Activated CD4-positive, alpha-beta T cell treated with anti-CD3 and anti-CD28 coated beads for 24 hours (primary cell): ENCODE measurements at regions not wholly inside any gene's neighbourhood (a gene's known extent, or its start where the extent isn't known, plus 50 kb on each side); places are given as distances from the start of the nearest gene placed in this dataset.
"Not testable (repeated sequence)": the region's sequence is repeated elsewhere in the genome, so short reads cannot be mapped to it uniquely, and the experiment has no call there.

Experiments used
- DNase-seq, 2 donors: peaks; one replicate each; pipeline ENCODE4 v3.0.0-alpha.2; 2020; ENCODE audit warnings: low read depth in 2 of 2

DNA sequence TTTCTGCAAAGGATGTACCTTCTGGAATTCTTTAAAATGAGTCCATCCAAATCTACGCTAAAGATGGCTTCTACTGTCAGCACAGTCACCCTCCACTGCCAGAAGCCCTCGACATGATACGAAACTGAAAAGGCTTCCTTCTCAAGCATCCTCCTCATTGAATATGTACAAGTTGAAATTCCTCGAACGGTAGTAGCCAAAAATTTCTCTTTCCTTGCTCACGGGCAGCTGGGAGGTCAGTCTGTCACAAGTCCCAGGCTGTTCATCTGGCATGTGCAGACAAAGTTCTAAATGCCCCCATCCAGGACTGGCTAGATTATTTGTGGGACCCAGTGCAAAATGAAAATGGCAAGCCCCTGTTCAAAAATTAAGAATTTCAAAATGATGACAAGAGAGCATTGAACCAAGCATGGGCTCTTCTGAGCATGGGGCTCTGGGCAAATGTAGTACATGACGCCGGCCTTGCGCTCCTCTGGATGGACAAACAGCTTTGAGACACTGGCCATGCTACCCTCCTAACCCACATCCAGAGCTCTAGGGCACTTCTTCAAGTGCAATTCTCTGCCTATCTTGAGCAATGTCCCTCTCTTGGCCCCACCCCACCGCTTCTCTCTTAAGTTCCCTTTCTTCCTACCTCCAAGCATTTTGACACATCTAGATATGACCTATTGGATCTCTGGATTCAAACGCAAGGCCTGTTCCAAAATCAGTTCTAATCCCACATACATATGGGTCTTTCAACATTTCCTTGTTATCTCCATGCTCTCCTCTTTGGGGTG is 78.9 kb upstream of the FLT1 start:
- DNase-seq: no peak

DNA sequence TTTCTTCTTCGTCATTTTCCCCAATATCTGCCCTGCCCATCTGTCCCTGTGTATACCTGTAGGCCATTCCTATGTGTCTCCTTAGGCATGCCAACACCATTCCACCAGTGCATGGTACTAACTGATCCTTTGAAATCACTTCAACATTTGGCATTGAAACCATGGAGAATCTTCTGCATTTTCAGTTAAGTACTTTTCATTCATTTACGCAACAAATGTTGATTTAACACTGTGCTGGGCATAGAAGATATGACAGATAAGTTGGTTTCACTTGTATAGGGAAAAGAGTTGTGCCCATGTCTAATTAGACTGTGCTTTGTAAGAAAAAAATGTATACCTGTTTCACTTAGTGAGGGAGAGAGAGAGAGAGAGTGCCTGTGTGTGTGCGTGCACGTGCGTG is 77.9 kb upstream of the FLT1 start:
- no peak for DNase-seq

DNA sequence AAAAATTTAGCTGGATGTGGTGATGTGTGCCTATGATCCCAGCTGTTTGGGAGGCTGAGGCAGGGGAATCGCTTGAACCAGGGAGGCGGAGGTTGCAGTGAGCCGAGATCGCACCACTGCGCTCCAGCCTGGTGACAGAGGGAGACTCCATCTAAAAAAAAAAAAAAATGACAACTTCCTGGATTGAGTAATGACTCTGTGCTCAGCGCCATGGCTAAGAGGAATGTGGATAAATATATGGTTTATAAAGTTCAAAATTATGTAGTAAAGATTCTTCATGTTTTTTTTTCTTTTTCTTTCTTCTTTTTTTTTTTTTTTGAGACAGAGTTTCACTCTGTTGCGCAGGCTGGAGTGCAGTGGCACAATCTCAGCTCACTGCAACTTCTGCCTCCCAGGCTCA is 75.4 kb upstream of the FLT1 start:
- not testable (repeated sequence) for DNase-seq

DNA sequence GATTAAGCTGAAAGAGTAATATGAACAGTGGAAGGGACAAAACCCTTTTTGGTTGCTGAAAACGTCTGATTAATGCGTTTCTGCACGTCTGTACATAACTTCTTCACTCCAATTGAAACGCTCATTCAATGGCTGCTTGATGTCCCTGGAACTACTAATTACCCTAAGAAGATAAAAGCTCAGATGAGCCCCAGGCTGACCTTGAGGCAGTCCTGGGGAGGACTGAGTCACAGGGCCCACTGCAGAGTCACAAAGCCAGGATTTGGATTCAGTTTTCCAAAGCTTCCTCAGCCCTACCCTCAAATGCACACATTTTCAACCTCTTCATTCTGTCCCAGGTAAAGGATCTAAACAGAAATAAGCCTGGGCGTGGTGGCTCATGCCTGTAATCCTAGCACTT is 75.0 kb upstream of the FLT1 start:
- no peak for DNase-seq

DNA sequence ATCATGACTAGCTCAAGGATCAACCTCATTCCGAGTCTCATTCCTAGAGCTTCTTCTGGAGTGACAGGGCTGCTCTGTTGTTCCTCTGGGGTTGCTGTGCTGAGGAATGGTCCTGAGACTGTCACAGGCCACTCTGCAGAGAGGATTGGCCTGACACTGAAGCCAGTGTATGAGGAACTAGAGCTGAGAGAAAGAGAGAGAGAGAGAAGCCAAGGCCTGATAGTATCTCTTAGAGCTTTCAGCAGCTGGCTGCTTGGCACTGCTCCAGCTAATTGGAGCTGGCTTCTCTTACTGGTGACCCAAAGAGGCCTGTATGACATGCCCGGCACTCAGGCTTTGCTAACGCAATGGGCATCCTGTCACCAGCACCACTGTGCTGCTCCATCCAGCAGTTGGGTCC is 73.4 kb upstream of the FLT1 start:
- no peak for DNase-seq

DNA sequence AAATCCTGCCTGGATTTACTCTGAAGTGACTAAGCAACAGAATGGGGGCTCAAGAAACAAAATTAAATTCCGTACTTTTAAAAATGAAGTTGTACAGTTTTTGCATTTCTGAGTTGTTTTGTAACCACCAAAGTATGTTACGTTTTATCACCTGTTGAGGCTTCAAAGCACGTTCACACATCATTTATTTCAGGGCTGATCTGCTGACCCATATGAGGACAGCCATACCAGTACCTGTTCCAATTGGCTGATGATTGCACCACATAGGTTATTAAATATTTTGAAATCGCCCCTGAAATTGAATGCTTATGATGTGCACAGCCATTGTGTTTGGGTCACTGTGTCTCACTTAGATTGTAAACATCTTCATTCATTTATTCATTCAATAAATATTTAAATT is 72.0 kb upstream of the FLT1 start:
- no peak for DNase-seq

DNA sequence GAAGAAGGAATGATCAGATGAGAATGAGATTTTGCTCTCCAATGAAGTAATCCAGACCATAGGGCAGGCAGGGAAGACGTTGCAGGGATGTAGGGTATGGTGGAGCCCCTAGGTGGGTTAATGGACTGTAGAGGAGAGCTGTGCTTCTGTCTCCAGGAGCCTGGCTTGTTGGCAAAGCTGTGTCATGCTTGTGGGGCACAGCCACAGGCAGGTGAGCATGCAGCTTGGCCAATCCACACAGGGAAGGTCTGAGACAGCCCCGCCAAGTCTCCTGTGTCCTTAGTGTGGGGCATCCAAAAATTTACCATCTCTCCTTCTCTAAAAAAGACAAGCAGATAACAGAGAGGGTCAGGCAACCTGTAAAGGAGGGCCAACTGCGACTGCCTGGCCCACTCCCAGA is 71.4 kb upstream of the FLT1 start:
- no peak for DNase-seq

DNA sequence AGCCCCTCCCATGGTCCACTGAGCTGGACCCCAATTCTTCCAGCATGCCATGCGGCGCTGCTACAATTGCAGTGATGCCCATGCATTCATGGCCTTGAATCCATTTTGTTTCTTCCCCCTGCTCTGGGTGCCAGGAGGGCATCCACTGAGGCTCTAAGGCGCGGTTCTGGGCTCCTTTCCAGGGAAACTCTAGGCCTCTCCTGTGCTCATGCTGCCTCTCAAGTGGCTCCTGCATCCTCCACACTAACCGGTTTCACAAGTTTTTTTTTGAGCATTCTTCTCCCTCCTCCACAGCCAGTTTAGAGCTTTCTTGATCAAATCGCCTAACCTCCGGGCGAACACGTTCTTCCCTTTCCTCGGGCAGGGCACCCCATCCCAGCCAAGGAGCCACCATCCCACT is 69.1 kb upstream of the FLT1 start:
- DNase-seq: no peak

DNA sequence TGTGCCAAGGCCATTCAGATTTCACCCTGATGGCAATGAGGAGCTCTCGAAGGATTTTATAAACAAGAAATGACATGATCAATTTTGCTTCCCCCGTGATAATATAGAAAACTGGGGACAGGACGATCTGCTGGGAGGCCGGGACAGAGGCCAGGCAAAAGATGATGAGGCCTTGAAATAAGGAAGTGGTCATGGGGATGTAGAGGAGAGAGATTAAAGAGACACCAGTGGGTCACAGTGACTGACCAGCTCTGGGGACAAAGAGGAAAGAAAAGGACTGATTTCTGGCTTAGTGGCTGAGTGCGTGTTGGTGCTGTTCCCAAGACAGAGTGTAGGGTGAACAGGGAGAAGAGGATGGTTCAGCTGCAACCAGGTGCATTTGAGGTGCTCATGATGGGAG is 68.7 kb upstream of the FLT1 start:
- no peak for DNase-seq

DNA sequence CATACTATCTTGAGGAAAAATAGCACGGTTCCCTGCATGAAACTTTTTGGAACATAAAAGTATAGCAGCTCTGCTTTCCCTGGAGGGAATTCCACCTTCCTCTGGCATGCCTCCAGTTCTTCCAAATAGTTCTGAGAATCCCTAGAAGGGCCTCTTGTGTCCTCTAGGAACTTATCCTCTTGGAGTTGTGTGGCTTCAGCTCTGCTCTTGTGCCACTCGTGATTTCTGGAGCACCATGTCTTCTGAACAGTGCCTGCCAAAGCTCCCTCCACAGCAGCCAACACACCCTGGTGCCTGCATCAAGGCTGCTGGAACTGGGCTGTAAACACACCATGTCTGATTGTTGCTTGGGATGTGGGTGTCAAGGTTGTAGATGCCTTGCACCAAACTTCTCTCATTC is 65.7 kb upstream of the FLT1 start:
- no peak for DNase-seq

DNA sequence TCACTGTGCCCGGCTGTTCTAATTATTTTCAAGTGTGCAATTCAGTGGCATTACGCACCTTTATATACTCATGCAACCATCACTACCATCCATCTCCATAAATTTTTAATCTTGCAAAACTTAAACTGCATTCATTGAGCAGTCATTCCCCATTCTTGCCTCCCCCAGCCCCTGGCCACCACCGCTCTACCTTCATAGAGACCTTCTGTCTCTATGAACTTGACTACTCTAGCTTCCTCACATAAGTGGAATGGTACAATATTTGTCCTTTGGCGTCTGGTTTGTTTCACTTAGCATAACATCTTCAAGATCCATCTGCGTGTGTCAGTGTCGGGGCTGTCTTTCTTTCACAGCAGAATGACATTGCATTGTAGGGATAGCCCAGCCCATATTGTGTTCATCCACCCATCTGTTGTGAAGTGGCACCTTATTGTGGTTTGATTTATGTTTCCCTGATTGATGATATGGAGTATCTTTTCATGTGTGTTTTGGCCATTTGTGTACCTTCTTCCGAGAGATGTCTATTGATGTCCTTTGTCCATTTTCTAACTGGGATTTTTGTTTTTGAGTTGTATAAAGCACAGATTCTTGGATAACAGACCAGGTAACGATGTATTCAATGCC is 64.8 kb upstream of the FLT1 start:
- DNase-seq: no peak

DNA sequence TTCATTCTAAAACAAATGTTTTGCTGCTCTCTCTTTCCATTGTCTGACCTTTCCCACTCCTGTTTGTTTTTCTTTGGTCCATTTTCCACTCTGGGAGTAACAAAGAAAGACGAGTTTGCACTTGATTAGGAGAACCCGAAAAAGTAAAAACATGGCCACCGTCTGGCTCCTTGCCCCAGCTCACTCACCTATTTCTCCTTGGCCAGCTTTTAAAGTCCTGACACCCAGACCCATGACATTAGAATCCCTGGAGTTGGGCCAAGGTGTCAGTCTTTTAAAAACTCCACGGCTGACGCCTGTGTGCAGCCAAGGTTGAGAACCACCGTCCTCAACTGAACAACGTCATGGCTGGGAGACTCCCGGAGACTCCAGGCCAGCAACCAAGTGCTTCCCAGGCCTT is 63.6 kb upstream of the FLT1 start:
- no peak for DNase-seq

DNA sequence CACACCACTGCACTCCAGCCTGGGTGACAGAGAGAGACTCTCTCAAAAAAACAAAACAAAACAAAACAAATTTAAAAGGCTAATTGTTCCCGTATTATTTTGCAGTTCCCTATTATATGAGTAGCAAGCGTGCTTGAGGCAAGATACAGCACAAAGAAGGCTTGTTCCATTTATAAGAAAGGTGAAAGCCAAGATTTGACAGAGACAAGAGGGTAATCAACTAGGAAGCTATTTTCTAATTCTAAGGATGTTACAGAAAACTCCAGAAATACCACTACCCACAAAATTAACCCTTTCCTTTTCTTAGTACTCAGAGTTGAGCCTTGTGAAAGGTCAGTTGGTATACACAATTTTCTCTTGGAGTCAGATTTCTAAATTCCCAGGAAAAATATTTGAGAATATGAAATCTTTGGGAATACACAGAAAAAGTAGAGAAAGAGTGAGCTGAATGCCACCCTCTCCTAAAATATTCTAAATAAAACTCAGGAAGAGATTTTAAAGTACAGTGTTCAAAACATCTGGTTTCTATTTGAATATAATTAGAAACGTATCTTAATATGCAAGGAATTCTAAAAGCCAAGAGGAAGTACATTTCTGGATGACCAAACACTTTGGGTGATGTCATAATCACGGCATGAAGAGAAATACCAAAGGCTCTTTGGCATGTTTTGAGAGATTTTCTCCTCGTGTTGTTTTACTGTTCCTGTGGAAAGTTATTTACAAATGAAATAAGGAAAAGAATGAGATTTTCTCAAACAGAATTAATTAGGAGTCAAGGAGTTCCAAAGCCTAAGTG is 63.0 kb upstream of the FLT1 start:
- no peak for DNase-seq

DNA sequence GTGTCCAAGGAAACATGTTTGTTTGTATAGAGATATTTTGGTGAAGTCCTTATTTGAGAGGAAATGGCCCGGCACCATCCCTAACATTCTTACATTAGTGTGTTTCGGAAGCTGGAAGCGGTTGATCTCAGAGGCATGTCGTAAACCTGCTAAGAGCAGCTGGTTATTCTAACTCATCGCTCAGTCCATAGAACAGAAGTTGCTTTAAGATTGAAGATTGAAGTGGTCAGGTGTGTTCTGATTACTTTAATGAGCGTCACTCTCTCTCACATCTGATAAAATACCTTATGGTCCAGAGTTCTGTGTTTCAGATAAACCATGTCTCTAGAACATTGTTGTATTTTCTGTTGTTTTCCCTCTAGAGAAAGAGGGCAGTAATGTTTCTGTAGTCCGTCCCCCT is 60.2 kb upstream of the FLT1 start:
- no peak for DNase-seq

DNA sequence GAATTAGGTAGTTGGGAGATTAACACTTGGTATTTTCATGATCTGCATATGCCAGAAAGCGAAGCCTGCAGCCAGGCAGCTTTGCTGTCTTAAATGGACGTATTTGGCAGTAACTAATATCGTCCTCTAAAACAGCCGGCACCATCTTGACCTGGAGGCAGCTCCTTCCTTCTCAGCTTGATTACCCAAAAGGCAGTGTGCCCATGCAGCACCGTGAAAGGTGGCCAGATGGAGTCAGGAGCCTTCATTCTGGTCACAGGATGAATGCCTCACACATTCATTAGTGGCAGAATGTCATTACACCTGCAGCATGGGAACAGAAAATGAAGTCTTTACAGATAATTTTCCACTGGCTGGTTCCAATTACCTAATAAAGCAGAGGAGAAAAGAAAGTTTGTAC is 59.0 kb upstream of the FLT1 start:
- DNase-seq: no peak

DNA sequence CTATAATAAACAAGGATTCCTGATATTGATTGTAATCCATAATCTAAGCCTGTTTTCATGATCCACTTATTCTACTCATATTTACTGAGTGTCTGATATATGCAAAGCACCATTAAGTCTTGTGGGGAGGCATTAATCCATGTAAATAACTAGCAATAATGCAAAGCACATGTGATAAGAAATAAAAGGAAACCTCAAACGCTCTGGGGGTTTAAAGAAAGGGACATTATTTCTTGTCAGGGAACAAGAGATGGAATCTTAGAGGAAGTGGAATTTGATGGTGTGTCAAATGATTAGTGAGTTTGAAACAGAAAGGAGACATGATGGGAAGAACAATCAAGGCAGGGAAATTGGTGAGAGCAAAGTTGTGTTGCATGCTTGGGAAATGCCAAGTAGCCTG is 57.4 kb upstream of the FLT1 start:
- DNase-seq: no peak

DNA sequence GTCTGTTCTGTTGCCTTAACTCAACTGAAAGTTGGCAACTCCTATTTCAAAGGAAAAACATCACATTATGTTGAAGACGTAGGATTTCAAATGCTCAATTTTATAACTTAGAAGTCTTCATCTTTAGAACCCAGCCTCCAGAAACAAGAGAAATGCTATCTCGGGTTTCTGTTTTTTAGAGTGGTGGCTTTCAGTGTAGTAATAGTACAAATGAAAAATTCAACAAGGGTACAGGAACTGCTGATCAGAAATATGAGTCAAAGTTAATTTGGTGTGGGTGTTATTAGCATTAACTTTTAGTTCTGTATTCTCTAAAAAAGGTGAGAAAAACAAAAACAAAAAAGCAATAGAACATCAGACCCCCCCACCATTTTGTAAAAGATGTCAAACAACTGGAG is 56.6 kb upstream of the FLT1 start:
- no peak for DNase-seq

DNA sequence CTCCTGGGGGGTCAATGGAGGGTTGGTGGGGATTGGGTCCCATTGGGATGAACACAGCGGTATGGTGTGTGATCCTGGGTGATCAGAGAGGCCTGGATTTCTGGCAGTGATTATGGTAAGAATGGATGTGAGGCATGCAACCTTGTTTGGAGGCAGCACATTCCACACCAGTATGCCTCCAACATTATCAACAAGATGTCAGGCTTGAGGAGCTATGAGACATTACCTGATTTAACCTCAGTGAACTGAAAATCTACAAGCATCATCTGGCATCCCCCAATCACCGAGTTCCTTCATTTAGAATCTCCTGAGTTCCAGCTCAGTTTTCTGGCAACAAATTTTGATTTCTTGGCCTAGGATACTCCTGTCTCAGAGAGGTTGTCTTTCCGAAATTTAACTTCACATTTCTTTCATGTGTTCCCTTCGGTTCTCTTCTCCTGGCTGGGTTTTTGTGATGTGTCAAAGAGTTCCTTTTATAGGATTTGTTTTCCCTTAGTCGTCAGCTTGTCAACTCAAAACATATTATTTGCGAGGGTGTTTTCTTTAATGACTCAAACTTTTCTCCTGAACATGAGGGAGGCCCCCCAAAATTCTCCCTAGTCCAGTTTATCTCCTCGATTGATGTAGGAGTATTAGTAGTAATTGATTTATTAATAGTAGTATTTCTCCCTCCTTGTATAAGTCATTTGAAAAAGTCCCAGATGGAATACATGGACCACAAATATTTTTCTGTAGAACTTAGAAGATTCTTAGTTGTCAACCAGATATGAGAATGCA is 56.0 kb upstream of the FLT1 start:
- no peak for DNase-seq

DNA sequence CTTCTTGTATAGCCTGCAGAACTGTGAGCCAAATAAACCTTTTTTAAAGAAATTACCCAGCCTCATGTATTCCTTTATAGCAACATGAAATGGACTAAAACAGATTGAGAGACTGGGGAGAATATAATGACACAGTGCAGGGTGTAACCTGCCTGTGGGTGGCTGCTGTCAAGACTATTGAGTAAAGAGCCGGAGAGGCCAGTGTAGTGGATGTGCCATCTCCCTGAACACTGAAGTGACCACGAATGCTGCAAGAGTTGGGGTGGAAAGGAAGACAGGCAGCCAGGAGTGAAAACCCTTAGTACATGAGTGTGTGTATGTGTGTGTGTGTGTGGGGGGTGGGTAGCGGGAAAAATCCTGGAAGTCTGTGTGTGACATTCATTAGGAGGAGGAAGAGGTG is 55.2 kb upstream of the FLT1 start:
- DNase-seq: no peak

DNA sequence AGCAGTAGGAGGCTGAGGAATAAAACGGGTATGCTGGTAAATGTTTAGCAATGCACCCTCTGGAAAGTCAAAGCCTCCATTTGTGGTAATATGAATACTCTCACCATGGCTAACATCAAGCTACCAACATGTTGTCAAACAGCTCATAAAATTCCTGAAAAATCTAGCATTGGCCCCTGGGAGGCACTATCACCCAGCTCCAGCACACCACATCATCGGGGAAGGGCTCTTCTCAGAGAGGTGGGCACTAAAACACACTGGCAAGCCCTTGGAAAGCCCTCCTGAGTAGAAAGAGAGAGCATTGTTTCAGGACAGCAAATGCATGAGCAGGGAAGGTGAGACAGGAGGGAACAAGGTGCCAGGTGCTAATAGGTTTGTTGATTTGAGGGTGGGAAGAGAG is 53.9 kb upstream of the FLT1 start:
- DNase-seq: no peak

DNA sequence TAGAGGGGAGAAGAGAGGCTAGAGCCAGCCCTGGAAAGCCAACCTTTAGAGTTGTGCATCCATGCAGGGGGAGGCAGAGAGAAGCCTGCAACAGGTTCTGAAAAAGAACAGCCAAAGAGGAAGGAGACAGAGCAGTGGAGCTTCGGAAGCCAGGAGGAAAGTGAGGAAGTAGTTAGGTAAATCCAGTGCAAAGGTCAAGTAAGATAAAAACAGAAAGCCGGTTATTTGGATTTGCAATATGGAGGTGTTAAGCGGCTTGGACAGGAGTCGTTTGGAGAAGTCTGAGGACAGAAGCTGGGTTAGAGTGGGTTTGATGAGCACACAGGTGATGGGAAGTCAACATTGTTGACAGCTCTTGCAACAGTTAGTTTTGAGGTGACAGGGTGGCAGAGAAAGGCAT is 53.5 kb upstream of the FLT1 start:
- DNase-seq: no peak

DNA sequence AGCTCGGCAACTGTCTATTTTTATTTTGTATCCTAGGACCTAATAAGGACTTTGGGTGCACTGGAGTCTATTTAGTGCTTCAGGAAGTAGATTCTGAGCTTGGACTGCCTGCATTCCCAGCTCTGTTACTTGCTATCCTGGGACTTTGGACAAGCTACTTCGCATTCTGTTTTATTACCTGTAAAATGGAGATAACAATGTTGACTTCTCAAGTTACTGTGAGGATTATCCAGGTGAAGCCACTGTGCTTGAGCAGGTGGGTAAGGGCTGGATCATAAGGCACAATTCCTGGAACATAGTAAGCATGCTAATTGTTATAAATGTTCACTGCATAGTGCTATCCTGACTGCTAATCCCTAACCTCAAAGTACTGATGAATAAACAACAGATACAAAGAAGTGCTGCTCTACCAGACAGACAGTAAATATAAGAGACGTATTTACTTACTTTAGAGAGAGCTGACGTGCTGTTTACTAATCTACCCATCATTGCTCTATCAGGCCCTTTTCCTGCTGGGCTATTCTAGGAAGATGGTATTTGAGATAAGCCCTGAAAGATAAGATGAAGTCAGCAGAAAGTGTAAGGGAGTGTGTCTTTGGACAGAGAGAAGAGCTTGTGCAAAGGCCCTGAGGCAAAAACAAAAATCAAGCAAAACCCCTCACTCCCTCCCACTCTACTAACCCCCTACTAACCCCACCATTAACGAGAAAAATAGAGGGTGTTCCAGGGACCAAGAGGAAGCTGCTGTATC is 50.8 kb upstream of the FLT1 start:
- no peak for DNase-seq
